GM20431 (cell line): ENCODE measurements at regions not wholly inside any gene's neighbourhood (a gene's known extent, or its start where the extent isn't known, plus 50 kb on each side); places are given as distances from the start of the nearest gene placed in this dataset.

Source experiments
- in situ Hi-C: fragments of 300-500 bp; cut with MseI, MboI; formaldehyde crosslinking; loops from one replicate; pipeline ENCODE4 v1.15.0; 2020; ENCODE audit warnings: low sequenced_read_pairs; ENCODE audit not compliant: unreplicated experiment

- in situ Hi-C loops, result no loop called here
Observed at GRCh38 chr10:4202938-4203337, 417.9 kb upstream of the KLF6 start.

- in situ Hi-C loops, result no loop called here
Observed at GRCh38 chr10:4201866-4202825, 417.1 kb upstream of the KLF6 start.

- in situ Hi-C loops, result no loop called here
Observed at GRCh38 chr10:4199196-4199595, 414.2 kb upstream of the KLF6 start.

- in situ Hi-C loops, result no loop called here
Observed at GRCh38 chr10:4198216-4198615, 413.2 kb upstream of the KLF6 start.

- in situ Hi-C loops, result no loop called here
Observed at GRCh38 chr10:4197676-4198075, 412.7 kb upstream of the KLF6 start.

- in situ Hi-C loops, result no loop called here
Observed at GRCh38 chr10:4196771-4197390, 411.9 kb upstream of the KLF6 start.

GRCh38 chr10:4196183-4196582 is 411.2 kb upstream of the KLF6 start:
- in situ Hi-C loops, result no loop called here

GRCh38 chr10:4195213-4195612 is 410.2 kb upstream of the KLF6 start:
- in situ Hi-C loops, result no loop called here

- in situ Hi-C loops, result no loop called here
Observed at GRCh38 chr10:4194231-4194630, 409.2 kb upstream of the KLF6 start.

- in situ Hi-C loops, result no loop called here
Observed at GRCh38 chr10:4191894-4192293, 406.9 kb upstream of the KLF6 start.

GRCh38 chr10:4191354-4191753 is 406.3 kb upstream of the KLF6 start:
- in situ Hi-C loops, result no loop called here

- in situ Hi-C loops, result no loop called here
Observed at GRCh38 chr10:4190876-4191275, 405.9 kb upstream of the KLF6 start.

- in situ Hi-C loops, result no loop called here
Observed at GRCh38 chr10:4189281-4189680, 404.3 kb upstream of the KLF6 start.

- in situ Hi-C loops, result no loop called here
Observed at GRCh38 chr10:4188406-4188805, 403.4 kb upstream of the KLF6 start.

- in situ Hi-C loops, result no loop called here
Observed at GRCh38 chr10:4186849-4187540, 402.0 kb upstream of the KLF6 start.

- in situ Hi-C loops, result no loop called here
Observed at GRCh38 chr10:4183761-4184261, 398.8 kb upstream of the KLF6 start.

GRCh38 chr10:4181621-4182049 is 396.6 kb upstream of the KLF6 start:
- in situ Hi-C loops, result no loop called here

GRCh38 chr10:4181081-4181480 is 396.1 kb upstream of the KLF6 start:
- in situ Hi-C loops, result no loop called here

GRCh38 chr10:4177791-4178190 is 392.8 kb upstream of the KLF6 start:
- in situ Hi-C loops, result no loop called here

GRCh38 chr10:4176500-4177281 is 391.7 kb upstream of the KLF6 start:
- in situ Hi-C loops, result no loop called here
